Urinary bladder (tissue), 3 donors: ENCODE measurements at regions not wholly inside any gene's neighbourhood (a gene's known extent, or its start where the extent isn't known, plus 50 kb on each side); places are given as distances from the start of the nearest gene placed in this dataset.

Source experiments
- DNase-seq: peaks from one replicate; pipeline ENCODE4 v3.0.0-alpha.2; 2015; ENCODE audit errors: extremely low spot score
- H3K27ac ChIP-seq: one replicate; pipeline ENCODE4 v1.5.1; 2013; ENCODE audit warnings: low read depth, mild to moderate bottlenecking, moderate library complexity
- H3K36me3 ChIP-seq: one replicate; pipeline ENCODE4 v1.6.1; 2013; ENCODE audit warnings: mild to moderate bottlenecking, moderate library complexity; ENCODE audit not compliant: insufficient read depth
- H3K4me1 ChIP-seq: one replicate; pipeline ENCODE4 v1.6.1; 2013; ENCODE audit warnings: mild to moderate bottlenecking, moderate library complexity; ENCODE audit not compliant: insufficient read depth
- H3K4me3 ChIP-seq: one replicate; pipeline ENCODE4 v1.5.1; 2013; ENCODE audit warnings: low read depth, low read length
- WGBS: extraction: QIAGEN DNeasy Blood & Tissue Kit; methylation state at CpG from one replicate; pipeline ENCODE4 v1.1.7; 2013; 5-methylcytosine and 5-hydroxymethylcytosine counted together
- donor health status: healthy with polysubstance abuse.
- donor health status: healthy.

DNA sequence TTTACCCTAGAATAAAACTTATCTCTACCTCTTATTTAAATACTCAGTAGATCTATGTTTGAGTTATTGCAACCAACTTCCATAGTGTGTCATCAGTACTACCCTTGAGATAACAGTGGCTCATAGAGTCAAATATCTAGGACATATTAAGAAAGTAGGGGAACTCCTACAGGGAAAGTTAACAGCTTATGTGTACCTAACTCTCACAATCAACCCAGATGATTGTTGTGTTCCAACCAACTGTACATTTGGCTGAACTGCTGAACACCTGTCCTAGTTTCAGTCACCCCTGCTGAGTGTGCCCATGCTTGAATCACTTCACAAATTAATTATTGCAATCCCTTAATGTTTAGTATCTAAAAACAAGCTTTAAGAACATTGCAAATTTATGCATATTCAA, 244.2 kb upstream of the GRID2 start:
- Histone ChIP-seq H3K27ac (no peak overlapping the region), H3K4me1 (no peaks in the 10 kb centered on the region), H3K36me3 (no peaks in the 10 kb centered on the region), H3K4me3 (no peak overlapping the region)
- DNase-seq: no peak

DNA sequence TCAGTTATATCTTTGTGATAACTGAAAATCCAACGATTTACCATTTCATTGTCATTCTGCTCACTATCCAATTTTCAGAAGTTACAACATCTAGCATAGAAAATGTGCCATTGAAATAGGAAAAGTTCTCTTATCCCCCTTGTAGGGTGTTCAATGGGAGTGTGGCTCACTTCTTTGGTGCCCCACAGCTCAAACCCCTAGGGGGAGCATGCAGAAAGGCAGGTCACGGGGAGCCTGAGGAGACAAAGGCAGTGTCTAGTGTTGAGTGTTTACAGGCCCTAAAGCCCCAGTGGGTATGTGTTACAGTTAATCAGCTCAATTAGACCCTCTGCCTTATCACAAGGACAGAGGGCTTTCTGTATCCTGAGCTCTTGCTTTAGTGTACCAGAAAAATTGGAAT, 243.4 kb upstream of the GRID2 start:
- Histone ChIP-seq H3K36me3 (no peaks in the 10 kb centered on the region), H3K27ac (no peak overlapping the region), H3K4me3 (no peak overlapping the region), H3K4me1 (no peaks in the 10 kb centered on the region)
- no peak for DNase-seq
- 89% methylated on average over 2 of the region's 2 CpGs for WGBS

DNA sequence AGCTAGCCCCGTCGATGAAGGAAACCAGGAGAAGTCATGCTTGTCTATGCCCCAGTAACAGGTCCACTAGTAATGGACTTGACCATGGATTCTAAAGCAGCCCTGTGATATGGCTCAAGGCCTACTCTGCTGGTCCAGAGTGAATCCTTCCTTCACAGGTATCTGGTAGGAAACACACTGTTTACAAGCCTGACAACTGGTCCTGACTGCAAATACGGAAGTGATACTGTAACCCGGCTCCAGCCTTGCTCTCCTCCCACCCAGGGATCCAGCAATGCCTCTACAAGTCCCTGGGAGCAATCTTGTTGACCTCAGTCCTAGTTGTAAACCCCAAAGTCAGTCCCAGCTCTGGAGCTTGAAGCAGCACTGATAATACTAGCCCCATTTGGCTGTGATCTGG, 239.2 kb upstream of the GRID2 start:
- H3K4me1 ChIP-seq: no peaks in the 10 kb centered on the region
- no peak overlapping the region for H3K27ac ChIP-seq
- H3K36me3 ChIP-seq: no peaks in the 10 kb centered on the region
- no peak for DNase-seq
- H3K4me3 ChIP-seq: no peak overlapping the region
- WGBS: 88% methylated on average over 4 of the region's 4 CpGs

DNA sequence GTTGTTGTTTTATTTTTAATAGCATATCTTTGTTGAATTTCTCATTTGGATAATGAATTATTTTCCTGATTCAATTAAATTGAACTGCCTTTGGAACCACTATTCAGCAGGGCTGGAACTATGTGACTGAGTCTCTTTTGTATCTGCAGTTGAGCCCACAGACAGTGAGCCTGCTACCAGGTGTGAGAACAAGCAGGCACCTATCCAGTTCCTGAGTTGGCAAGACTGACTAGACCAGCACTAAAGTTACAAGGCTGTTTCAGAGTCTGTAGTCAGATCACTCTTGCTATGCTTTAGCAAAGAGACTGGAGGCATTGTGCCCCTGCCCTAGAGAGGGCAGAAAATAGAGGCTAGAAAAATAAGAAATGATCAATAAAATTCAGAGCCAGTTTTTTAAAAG, 237.3 kb upstream of the GRID2 start:
- no peaks in the 10 kb centered on the region for H3K4me1 ChIP-seq
- no peak for DNase-seq

DNA sequence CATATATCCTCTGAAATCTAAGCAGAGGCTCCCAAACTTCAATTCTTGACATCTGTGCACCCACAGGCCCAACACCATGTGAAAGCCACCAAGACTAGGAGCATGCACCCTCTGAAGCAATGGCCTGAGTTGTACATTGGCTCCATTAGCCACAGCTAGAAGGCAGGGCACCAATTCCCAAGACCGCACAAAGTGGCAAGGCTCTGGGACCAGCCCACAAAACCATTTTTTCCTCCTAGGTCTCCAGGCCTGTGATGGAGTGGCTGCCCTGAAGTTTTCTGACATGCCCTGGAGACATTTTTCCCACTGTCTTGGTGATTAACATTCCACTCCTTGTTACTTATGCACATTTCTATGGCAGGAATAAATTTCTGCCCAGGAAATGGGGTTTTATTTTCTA, 232.2 kb upstream of the GRID2 start:
- Histone ChIP-seq H3K4me3 (no peak overlapping the region), H3K27ac (no peak overlapping the region), H3K4me1 (no peaks in the 10 kb centered on the region), H3K36me3 (no peaks in the 10 kb centered on the region)
- WGBS: 98% methylated on average over 1 of the region's 1 CpG
- DNase-seq: no peak

More for the DNA sequence above, 237.3 kb upstream of the GRID2 start:
- Histone ChIP-seq H3K27ac (no peak overlapping the region), H3K36me3 (no peaks in the 10 kb centered on the region), H3K4me3 (no peak overlapping the region)

DNA sequence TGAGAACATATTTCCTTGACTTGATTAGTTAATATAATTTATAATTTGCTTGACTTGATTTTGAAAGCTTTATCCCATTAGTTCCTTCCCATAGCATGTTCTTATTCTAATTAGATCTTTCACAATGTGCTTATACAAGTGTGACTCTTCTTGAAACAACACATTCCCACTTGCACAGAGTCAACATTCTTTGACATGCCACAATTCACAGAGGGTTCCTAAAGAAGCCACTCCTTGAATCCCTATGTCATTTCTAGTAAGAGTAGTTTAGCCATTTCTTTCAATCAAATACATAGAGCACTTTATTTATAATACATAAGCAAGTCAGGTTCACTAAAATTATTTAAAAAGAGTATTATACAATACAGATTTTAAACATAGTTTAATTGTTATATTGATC, 228.9 kb upstream of the GRID2 start:
- no peaks in the 10 kb centered on the region for H3K4me1 ChIP-seq
- DNase-seq: no peak
- no peaks in the 10 kb centered on the region for H3K36me3 ChIP-seq
- H3K4me3 ChIP-seq: no peak overlapping the region
- no peak overlapping the region for H3K27ac ChIP-seq

DNA sequence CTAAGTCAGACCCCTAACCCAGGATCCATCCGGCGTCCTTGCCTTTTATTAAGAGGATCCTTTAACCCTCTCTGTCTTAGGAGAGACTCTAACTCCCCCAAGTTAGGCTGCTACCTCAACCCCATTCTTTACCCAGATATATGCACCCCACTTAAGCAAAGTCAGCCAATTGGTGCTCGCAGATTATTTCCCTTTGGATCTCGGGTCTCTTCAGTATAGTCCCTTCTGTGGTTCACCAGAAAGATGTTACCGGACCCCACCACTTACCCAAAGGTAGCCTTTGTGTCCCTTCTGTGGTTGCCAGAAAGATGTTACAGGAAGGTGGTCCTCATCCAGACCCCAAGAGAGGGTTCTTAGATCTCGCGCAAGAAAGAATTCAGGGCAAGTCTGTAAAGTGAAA, 212.9 kb upstream of the GRID2 start:
- no peaks in the 10 kb centered on the region for H3K36me3 ChIP-seq
- H3K4me1 ChIP-seq: no peaks in the 10 kb centered on the region
- DNase-seq: no peak
- no peak overlapping the region for H3K4me3 ChIP-seq
- 95% methylated on average over 7 of the region's 7 CpGs for WGBS
- H3K27ac ChIP-seq: no peak overlapping the region

DNA sequence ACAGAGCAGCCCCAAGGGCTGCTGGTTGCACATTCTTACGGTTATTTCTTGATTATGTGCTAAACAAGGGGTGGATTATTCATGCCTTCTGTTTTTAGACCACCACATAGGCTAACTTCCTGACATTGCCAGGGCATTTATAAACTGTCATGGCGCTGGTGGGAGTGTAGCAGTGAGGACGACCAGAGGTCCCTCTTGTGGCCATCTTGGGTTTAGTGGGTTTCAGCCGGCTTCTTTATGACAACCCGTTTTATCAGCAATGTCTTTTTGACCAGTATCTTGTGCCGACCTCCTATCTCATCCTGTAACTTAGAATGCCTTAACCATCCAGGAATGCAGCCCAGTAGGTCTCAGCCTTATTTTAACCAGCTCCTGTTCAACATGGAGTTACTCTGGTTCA, 212.4 kb upstream of the GRID2 start:
- Histone ChIP-seq H3K36me3 (no peaks in the 10 kb centered on the region), H3K27ac (no peak overlapping the region), H3K4me3 (no peak overlapping the region), H3K4me1 (no peaks in the 10 kb centered on the region)
- no peak for DNase-seq
- 86% methylated on average over 6 of the region's 6 CpGs for WGBS

DNA sequence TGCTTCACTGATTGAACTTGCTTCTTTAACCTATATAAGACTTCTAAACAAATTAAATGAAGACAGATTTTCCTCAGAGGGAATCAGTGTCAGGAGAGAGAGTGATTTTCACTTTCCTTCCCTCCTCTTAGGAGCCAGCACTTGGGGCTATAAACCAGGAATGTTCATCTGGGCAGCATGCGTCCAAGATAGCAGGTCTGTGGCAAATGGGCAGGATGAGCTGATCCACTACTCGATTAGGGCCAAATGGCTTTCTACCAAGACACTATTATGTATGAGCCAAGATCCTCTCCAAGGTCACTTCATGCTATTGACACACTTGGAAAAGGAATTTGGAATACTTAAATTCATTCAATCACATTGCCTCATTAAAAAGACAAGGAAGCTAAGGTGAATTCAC, 203.9 kb upstream of the GRID2 start:
- WGBS: 16% methylated on average over 2 of the region's 2 CpGs
- Histone ChIP-seq H3K4me1 (no peaks in the 10 kb centered on the region), H3K4me3 (no peak overlapping the region), H3K36me3 (peaks cover 1% of the 10 kb centered on the region), H3K27ac (no peak overlapping the region)
- no peak for DNase-seq

DNA sequence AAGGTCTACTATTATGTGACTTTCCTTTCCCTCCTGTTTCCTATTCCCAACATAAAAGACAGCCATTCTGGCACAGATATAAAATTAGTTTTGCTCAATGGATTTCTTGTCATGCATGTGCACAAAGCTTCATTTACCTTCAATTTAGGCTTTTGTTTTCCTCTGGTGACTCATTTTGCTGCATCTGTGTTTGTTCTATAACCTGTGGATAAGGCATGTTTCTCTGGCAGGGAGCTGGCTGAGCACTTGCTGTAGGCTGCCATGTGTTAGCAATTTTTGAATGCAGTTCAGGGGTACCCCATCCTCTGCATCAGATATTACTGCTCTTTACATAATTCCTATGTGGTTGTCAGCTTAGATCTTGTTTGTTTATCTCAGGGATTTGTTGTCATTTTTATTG, 202.8 kb upstream of the GRID2 start:
- Histone ChIP-seq H3K4me1 (no peaks in the 10 kb centered on the region), H3K4me3 (no peak overlapping the region), H3K27ac (no peak overlapping the region), H3K36me3 (peaks cover 1% of the 10 kb centered on the region)
- no peak for DNase-seq

DNA sequence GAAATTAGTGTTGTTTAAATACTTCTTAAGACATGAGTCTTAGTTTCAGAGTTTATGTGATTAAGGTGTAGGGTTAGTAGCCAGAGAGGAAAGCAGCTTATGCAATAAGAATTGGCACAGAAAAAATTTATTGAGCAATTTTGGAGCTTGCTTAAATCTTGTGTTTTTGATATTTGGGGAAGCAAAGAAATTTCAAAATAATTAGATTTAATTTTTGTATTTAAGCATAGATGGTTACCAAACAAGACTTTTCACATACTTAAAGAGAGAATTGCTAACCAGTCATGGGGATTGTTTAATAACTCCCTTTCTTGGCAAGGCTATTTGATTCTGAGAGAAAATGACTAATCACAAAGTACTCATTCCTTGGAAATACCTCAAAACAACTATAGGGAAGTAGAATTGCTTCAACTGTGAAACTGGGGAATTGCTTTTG, 202.0 kb upstream of the GRID2 start:
- Histone ChIP-seq H3K27ac (no peak overlapping the region), H3K4me1 (no peaks in the 10 kb centered on the region), H3K36me3 (peaks cover 1% of the 10 kb centered on the region), H3K4me3 (no peak overlapping the region)
- no peak for DNase-seq

DNA sequence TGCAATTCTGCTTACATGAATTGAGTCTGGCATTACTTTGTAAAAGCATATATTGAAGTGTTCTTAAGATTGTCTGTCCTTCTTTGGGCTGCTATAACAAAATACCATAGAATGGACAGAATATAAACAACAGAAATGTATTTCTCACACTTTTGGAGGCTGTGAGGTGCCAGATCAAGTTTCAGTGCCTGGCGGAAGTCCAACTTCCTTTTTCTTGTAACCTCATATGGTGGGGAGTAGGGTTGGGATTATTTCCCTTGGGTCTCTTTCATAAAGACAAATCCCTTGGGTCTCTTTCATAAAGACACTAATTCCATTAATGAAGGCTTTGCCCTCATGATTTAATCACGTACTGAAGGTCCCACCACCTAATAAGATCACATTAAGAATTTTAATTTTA, 199.3 kb upstream of the GRID2 start:
- Histone ChIP-seq H3K36me3 (no peaks in the 10 kb centered on the region), H3K27ac (no peak overlapping the region), H3K4me1 (no peaks in the 10 kb centered on the region), H3K4me3 (no peak overlapping the region)
- DNase-seq: no peak
- 88% methylated on average over 2 of the region's 2 CpGs for WGBS

DNA sequence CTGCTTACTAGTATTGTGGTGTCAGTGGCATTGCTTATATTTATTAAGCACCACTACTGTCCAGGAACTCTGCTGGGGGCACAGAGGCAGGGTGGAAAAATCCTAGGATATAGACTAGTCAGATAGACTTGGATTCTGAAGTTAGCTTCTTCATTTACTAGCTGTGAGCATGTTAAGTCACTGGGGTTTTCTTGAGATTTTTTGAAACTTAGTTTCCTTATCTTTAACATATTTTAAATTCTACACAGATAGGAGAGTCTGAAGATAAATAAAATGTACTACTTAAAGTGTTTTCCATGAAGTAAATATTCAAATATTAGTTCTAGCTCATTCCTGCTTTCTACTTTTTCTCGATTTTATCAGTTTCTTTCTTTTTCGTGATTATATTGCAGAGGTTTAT, 196.9 kb upstream of the GRID2 start:
- Histone ChIP-seq H3K27ac (no peak overlapping the region), H3K36me3 (no peaks in the 10 kb centered on the region), H3K4me3 (no peak overlapping the region), H3K4me1 (no peaks in the 10 kb centered on the region)
- DNase-seq: no peak
- 72% methylated on average over 2 of the region's 2 CpGs for WGBS

DNA sequence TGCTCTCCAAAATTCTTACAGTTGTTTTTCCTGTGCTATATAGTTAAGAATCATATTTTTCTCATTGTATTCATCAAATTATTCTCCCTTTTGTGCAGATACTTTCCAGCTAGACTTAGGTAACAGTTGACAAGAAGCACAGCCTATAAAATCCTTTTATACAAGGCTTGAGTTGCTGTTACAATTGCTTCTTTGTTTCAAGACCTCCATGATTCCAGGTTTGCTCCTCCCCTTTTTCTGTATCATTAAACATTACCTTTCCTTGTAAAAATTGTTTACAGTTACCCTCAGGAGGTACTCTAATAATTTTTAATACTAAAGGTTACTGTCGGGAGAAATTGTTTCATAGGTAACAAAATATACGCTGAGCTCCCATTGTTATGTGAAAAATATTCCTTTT, 192.3 kb upstream of the GRID2 start:
- no peak for DNase-seq
- 90% methylated on average over 2 of the region's 2 CpGs for WGBS
- H3K4me1 ChIP-seq: no peaks in the 10 kb centered on the region
- H3K36me3 ChIP-seq: no peaks in the 10 kb centered on the region
- H3K4me3 ChIP-seq: no peak overlapping the region
- no peak overlapping the region for H3K27ac ChIP-seq

DNA sequence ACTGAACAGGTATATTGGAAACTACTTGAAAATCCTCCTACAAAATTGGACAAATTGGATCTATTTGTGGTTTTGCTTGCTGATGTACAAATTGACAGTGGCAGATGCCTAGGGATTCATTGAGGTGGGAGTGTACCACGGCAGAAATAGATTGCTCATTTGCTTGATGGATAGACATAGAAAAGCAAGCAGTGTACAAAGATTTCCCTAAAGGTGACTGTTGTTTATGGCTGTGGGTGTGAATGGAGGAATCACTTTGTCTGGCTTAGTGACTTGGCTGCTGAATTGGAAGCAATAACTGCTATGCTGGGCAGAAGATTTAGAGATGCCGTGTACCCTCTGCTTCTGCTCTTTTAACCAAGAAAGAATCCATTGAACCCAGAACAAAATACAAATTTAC, 191.0 kb upstream of the GRID2 start:
- Histone ChIP-seq H3K27ac (no peak overlapping the region), H3K36me3 (no peaks in the 10 kb centered on the region), H3K4me1 (no peaks in the 10 kb centered on the region), H3K4me3 (no peak overlapping the region)
- WGBS: 90% methylated on average over 2 of the region's 2 CpGs
- DNase-seq: no peak
